ENCODE measurements at regions not wholly inside any gene's neighbourhood (a gene's known extent, or its start where the extent isn't known, plus 50 kb on each side); places are given as distances from the start of the nearest gene placed in this dataset.

- DNase-seq (ENCODE audit: low read depth in 2 of 2) = no peak
Observed at GRCh38 chr12:127398016-127398710, 868.8 kb upstream of the TMEM132C start.

- no peak for DNase-seq (ENCODE audit: low read depth in 2 of 2)
Observed at GRCh38 chr12:127399451-127399850, 867.5 kb upstream of the TMEM132C start.

GRCh38 chr12:127400221-127400620 is 866.7 kb upstream of the TMEM132C start:
- DNase-seq (ENCODE audit: low read depth in 2 of 2) = no peak

GRCh38 chr12:127401005-127401404 is 866.0 kb upstream of the TMEM132C start:
- no peak for DNase-seq (ENCODE audit: low read depth in 2 of 2)

GRCh38 chr12:127401536-127401935 is 865.4 kb upstream of the TMEM132C start:
- no peak for DNase-seq (ENCODE audit: low read depth in 2 of 2)

GRCh38 chr12:127411166-127411915 is 855.6 kb upstream of the TMEM132C start:
- DNase-seq (ENCODE audit: low read depth in 2 of 2) = no peak

- DNase-seq (ENCODE audit: low read depth in 2 of 2) = no peak
Observed at GRCh38 chr12:127411981-127412380, 855.0 kb upstream of the TMEM132C start.

GRCh38 chr12:127412866-127413265 is 854.1 kb upstream of the TMEM132C start:
- DNase-seq (ENCODE audit: low read depth in 2 of 2) = no peak

- DNase-seq (ENCODE audit: low read depth in 2 of 2) = no peak
Observed at GRCh38 chr12:127414186-127414585, 852.8 kb upstream of the TMEM132C start.

GRCh38 chr12:127414636-127415035 is 852.3 kb upstream of the TMEM132C start:
- DNase-seq (ENCODE audit: low read depth in 2 of 2) = no peak

- no peak for DNase-seq (ENCODE audit: low read depth in 2 of 2)
Observed at GRCh38 chr12:127416796-127417195, 850.2 kb upstream of the TMEM132C start.

- no peak for DNase-seq (ENCODE audit: low read depth in 2 of 2)
Observed at GRCh38 chr12:127419111-127419510, 847.9 kb upstream of the TMEM132C start.

GRCh38 chr12:127421614-127422013 is 845.4 kb upstream of the TMEM132C start:
- no peak for DNase-seq (ENCODE audit: low read depth in 2 of 2)

- no peak for DNase-seq (ENCODE audit: low read depth in 2 of 2)
Observed at GRCh38 chr12:127422935-127423566, 843.9 kb upstream of the TMEM132C start.

- DNase-seq (ENCODE audit: low read depth in 2 of 2) = no peak
Observed at GRCh38 chr12:127425474-127425873, 841.5 kb upstream of the TMEM132C start.

- DNase-seq (ENCODE audit: low read depth in 2 of 2) = no peak
Observed at GRCh38 chr12:127428420-127428819, 838.5 kb upstream of the TMEM132C start.

GRCh38 chr12:127429551-127430285 is 837.3 kb upstream of the TMEM132C start:
- no peak for DNase-seq (ENCODE audit: low read depth in 2 of 2)

GRCh38 chr12:127430401-127430800 is 836.6 kb upstream of the TMEM132C start:
- DNase-seq (ENCODE audit: low read depth in 2 of 2) = no peak

GRCh38 chr12:127431177-127431576 is 835.8 kb upstream of the TMEM132C start:
- DNase-seq (ENCODE audit: low read depth in 2 of 2) = no peak

GRCh38 chr12:127431594-127431993 is 835.4 kb upstream of the TMEM132C start:
- no peak for DNase-seq (ENCODE audit: low read depth in 2 of 2)

GRCh38 chr12:127435439-127435838 is 831.5 kb upstream of the TMEM132C start:
- no peak for DNase-seq (ENCODE audit: low read depth in 2 of 2)

Data from stimulated activated CD8-positive, alpha-beta memory T cell treated with anti-CD3 and anti-CD28 coated beads, Interleukin-2, amount 100 ng/mL, for 48 hours (primary cell).